ENCODE measurements at regions not wholly inside any gene's neighbourhood (a gene's known extent, or its start where the extent isn't known, plus 50 kb on each side); places are given as distances from the start of the nearest gene placed in this dataset.

DNA sequence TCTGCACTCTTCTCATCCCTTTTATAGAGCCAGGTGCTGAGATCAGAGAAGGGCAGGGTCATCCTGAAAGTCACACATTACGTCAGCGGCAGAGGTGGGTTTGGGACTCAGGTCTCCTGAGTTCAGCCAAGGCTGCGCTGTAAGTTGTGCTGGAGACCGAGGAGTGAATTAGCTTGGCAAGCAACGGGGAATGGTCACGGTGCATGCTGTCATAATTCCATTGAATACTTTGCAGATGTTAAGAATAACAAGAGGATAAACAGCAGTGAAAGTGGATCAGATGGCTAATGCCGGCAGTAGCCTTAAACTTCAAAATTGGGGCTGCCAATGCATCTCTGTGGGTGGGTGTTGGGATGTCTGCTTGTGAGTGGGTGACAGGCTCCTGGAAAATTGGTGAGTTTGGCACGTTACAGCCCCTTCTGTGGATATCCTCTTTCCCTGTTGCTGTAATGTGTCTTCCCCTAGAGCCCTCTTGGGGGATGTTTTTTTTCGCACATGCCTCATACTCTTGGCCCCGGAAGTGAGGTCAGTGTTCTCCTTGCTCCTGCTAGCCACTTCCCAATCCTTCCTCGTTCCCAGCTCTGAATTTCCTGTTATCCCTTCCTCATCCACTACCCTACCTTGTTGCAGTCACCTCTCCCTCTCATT, 287.1 kb upstream of the SRRM4 start:
- no peak for DNase-seq (ENCODE audit: low spot score)

GRCh38 chr12:118704527-118705241, 276.7 kb upstream of the SRRM4 start:
- DNase-seq (ENCODE audit: low spot score), result no peak

GRCh38 chr12:118706437-118706836, 274.9 kb upstream of the SRRM4 start:
- DNase-seq (ENCODE audit: low spot score), result no peak

- no peak for DNase-seq (ENCODE audit: low spot score)
Measured at GRCh38 chr12:118709946-118710345, 271.4 kb upstream of the SRRM4 start.

DNA sequence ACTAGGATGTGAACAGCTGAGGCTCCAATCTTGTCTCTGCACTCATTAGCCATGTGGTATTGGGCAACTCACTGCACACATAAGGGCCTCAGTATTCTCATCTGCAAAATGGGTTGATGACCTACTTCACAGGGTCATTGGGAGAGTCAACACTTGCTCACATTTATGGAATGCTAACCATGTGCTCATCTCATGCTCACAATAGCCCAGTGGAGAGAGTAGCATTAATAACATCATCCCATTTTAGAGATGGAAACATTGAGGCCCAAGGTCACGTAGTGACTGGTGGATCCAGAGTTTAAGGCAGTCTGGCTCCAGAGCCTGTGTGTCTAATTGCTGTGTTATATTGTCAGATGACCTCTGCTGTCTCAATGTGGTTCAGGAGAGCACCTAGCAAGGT, 270.2 kb upstream of the SRRM4 start:
- no peak for DNase-seq (ENCODE audit: low spot score)

DNA sequence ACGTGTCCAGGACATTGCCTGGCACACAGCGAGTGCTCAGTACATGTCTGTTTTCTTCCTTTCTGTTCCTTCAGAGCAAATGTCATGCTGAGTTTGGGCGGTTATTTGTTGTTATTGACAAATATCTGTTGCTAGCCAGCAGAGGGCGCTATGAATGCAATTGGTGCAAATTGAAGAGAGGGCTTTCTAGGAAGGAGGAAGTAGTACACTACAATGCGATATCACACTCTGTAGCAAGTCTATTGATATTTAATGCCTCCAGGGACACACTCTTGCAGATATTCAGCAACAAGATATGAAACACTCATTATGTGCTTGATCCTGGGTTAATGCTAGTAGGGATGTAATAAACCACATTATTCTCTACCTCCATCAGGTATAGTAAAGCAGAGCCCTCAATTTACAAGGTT, 267.3 kb upstream of the SRRM4 start:
- DNase-seq (ENCODE audit: low spot score), result peak; percentile 23

GRCh38 chr12:118714500-118714899, 266.8 kb upstream of the SRRM4 start:
- no peak for DNase-seq (ENCODE audit: low spot score)

DNA sequence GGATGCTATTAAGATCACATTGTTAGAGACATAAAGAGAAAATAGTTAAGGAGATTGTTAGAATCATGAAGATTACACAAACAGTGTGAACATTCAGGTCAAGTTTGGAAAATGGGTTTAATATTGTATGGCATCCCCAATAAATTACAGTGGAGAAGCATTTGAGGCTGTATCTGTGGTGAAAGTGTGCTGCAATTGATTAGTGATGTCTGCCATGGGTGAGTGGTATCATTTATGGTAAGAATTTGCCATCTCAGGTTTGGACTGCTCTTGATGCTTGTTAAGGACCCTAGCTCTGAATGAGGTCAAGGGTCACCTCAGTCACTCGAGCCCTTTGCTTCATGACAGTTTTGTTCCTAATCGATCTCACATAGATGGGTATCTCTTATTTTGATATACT, 265.7 kb upstream of the SRRM4 start:
- no peak for DNase-seq (ENCODE audit: low spot score)

GRCh38 chr12:118727196-118727978, 254.0 kb upstream of the SRRM4 start:
- DNase-seq (ENCODE audit: low spot score), result no peak

DNA sequence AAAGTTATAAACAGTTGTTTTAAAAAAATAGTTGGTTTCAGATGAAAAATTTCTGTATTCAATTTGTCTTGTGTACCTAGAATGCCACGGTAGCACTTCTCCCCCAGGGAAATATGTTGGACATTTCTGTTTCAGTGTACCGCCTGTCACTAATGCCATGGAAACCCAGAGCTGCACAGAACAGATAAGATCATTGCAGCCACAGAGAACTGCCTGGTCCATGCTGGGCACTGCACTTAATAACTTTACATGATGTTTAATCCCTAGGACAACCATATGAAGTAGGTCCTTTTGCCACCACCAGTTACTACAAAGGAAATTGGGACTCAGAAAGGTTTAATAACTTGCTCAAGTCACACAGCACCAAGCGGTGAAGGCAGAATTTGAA, 253.4 kb upstream of the SRRM4 start:
- no peak for DNase-seq (ENCODE audit: low spot score)

- no peak for DNase-seq (ENCODE audit: low spot score)
Measured at GRCh38 chr12:118734266-118734665, 247.1 kb upstream of the SRRM4 start.

GRCh38 chr12:118737985-118738540, 243.3 kb upstream of the SRRM4 start:
- no peak for DNase-seq (ENCODE audit: low spot score)

DNA sequence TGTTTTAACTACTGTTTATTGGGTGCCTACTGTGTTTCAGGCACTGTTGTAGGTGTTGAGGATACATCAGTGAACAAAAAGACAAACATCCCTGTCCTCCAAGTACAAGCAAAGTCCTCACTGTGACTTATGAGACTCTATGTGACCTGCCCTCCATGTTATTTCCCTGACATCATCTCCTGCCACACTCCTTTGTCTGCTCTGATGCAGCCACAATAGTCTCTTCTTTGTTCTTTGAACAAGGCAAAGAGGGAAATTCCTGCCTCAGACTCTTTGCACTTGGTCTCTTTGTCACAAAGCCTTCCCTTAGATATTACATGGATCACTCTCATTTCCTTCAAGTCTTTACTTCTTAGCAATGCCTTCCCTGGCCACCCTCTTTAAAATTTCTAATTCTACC, 240.1 kb upstream of the SRRM4 start:
- DNase-seq (ENCODE audit: low spot score), result no peak

GRCh38 chr12:118742431-118742830, 238.9 kb upstream of the SRRM4 start:
- DNase-seq (ENCODE audit: low spot score), result no peak

DNA sequence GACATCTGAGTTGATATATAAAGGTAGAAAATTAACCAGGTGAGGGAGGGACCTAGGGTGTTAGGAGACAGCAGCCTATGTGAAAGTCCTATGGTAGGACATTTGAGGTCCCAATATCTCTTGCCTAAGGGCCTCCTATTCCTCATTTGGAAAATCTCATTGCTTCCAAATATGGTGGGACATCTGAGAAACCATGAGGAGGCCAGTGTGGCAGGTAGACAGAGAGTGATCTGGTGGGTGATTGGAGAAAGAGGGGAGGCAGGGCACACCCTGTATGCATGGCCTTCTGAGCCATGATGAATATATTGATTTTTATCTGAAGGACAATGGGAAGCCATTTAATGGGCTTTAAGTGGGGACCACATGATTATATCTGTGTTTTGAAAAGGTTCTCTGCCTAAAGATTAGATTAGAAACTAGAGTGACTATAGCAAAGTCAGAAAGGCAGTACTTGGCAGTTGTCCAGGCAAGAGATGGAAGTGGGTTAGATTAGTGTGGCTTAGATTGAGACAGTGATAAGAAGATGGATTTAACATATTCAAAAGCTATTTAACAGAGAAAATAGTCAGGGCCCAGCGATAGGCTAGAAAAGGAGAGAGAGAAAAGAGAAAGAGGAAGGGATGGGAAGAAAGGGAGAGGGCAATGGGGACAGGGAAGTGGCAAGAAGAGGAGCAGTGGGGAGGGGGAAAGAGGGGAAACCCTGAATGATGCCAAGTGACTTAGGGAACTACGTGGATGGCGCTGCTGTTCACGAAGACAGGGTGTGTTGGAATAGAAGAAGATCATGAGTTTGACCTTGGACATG, 237.2 kb upstream of the SRRM4 start:
- no peak for DNase-seq (ENCODE audit: low spot score)

DNA sequence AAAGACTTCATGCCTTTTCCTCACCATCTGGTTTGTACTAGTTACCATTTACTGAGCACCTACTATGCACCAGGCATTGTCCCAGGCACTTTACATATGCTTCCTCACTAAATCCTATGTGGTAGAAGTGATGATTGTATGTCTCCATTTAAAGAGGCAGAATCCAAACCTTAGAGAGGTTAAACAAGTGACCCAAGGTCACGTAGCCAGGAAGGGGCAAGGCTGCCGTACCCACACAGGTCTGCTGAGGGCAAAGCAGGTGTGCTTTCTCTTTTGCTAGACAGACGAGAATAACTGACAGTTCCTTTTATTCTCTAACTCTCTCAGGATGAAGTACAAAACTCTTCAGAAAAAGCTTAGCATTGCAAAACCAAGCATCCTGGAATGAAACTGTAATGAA, 235.2 kb upstream of the SRRM4 start:
- no peak for DNase-seq (ENCODE audit: low spot score)

GRCh38 chr12:118746960-118747359, 234.4 kb upstream of the SRRM4 start:
- DNase-seq (ENCODE audit: low spot score), result no peak

DNA sequence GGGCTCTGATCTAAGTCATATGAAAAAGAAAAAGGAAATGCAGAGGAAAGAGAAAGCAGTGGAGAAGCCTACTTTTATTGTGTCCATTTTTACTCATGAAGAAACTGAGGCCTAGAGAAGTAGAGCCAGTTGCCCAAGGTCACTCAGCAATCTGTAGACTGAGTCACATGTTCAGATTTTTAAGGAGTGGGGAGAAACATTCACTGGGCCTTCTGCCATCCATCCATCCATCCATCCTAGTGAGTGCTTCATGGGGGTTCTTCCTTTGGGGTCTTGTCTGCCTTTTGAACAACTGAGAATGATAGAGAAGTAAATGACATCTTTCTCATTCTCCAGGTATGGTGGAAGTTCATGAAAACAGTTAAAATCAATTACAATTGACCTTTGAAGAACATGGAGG, 233.6 kb upstream of the SRRM4 start:
- no peak for DNase-seq (ENCODE audit: low spot score)

DNA sequence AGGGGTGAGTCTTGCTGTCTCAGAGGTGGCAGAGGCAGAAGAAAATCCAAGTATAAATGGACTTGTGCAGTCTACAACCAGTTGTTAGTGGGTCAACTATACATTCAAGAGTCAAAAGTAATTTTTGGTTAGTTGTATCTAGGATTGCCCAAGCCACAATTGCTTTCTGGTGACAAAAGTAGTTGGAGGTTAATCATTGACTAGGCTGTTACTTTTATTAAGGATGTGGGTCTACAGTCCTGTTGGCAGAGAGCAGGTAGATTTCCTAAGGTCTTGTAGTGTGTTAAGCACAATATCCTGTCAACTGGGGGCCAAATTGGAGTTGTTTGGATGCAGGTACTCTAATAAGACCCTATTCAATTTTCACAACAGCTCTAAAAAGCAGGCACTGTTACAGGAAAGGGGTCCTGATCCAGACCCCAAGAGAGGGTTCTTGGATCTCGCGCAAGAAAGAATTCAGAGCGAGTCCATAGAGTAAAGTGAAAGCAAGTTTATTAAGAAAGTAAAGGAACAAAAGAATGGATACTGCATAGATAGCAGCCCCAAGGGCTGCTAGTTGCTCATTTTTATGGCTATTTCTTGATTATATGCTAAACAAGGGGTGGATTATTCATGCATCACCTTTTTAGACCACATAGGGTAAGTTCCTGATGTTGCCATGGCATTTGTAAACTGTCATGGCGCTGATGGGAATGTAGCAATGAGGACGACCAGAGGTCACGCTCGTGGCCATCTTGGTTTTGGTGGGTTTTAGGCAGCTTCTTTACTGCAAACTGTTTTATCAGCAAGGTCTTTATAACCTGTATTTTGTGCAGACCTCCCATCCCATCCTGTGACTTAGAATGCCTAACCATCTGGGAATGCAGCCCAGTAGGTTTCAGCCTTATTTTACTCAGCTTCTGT, 232.6 kb upstream of the SRRM4 start:
- DNase-seq (ENCODE audit: low spot score), result no peak

GRCh38 chr12:118749646-118750045, 231.7 kb upstream of the SRRM4 start:
- no peak for DNase-seq (ENCODE audit: low spot score)

- DNase-seq (ENCODE audit: low spot score), result no peak
Measured at GRCh38 chr12:118750666-118751065, 230.7 kb upstream of the SRRM4 start.

Data from HuH-7.5 (cell line).